HG03103 (cell line): ENCODE measurements at regions not wholly inside any gene's neighbourhood (a gene's known extent, or its start where the extent isn't known, plus 50 kb on each side); places are given as distances from the start of the nearest gene placed in this dataset.

Experiments used
- ATAC-seq: cut with Tn5 transposase; IDR thresholded peaks from one replicate; pipeline ENCODE4 v1.9.1; 2021; ENCODE audit warnings: low read depth; ENCODE audit not compliant: unreplicated experiment

GRCh38 chr1:69284508-69284907 lies 283.2 kb upstream of the LRRC7 start:
- no peak for ATAC-seq

- ATAC-seq: no peak
Observed at GRCh38 chr1:69288416-69288815, 279.3 kb upstream of the LRRC7 start.

GRCh38 chr1:69290291-69290690 lies 277.4 kb upstream of the LRRC7 start:
- no peak for ATAC-seq

GRCh38 chr1:69291541-69291940 lies 276.2 kb upstream of the LRRC7 start:
- no peak for ATAC-seq

GRCh38 chr1:69292833-69293232 lies 274.9 kb upstream of the LRRC7 start:
- ATAC-seq: no peak

GRCh38 chr1:69294171-69294570 lies 273.6 kb upstream of the LRRC7 start:
- ATAC-seq: no peak

GRCh38 chr1:69295265-69295664 lies 272.5 kb upstream of the LRRC7 start:
- ATAC-seq: no peak

GRCh38 chr1:69305621-69306020 lies 262.1 kb upstream of the LRRC7 start:
- no peak for ATAC-seq

- ATAC-seq: no peak
Observed at GRCh38 chr1:69312055-69312732, 255.5 kb upstream of the LRRC7 start.

GRCh38 chr1:69313118-69313517 lies 254.6 kb upstream of the LRRC7 start:
- ATAC-seq: no peak

GRCh38 chr1:69315416-69315815 lies 252.3 kb upstream of the LRRC7 start:
- no peak for ATAC-seq

- ATAC-seq: no peak
Observed at GRCh38 chr1:69315823-69316222, 251.9 kb upstream of the LRRC7 start.

- ATAC-seq: no peak
Observed at GRCh38 chr1:69319287-69319686, 248.4 kb upstream of the LRRC7 start.

GRCh38 chr1:69320757-69321211 lies 246.9 kb upstream of the LRRC7 start:
- ATAC-seq: peak; percentile 70

- ATAC-seq: no peak
Observed at GRCh38 chr1:69321311-69321710, 246.4 kb upstream of the LRRC7 start.

- no peak for ATAC-seq
Observed at GRCh38 chr1:69328186-69328585, 239.5 kb upstream of the LRRC7 start.

GRCh38 chr1:69363236-69363635 lies 204.5 kb upstream of the LRRC7 start:
- no peak for ATAC-seq

- no peak for ATAC-seq
Observed at GRCh38 chr1:69373520-69373919, 194.2 kb upstream of the LRRC7 start.

- no peak for ATAC-seq
Observed at GRCh38 chr1:69376408-69376807, 191.3 kb upstream of the LRRC7 start.

- ATAC-seq: no peak
Observed at GRCh38 chr1:69377507-69377906, 190.2 kb upstream of the LRRC7 start.

- no peak for ATAC-seq
Observed at GRCh38 chr1:69388044-69388443, 179.7 kb upstream of the LRRC7 start.

- ATAC-seq: no peak
Observed at GRCh38 chr1:69400128-69400527, 167.6 kb upstream of the LRRC7 start.

- no peak for ATAC-seq
Observed at GRCh38 chr1:69401879-69402278, 165.8 kb upstream of the LRRC7 start.
